ENCODE measurements at regions not wholly inside any gene's neighbourhood (a gene's known extent, or its start where the extent isn't known, plus 50 kb on each side); places are given as distances from the start of the nearest gene placed in this dataset.
"Not testable (repeated sequence)": the region's sequence is repeated elsewhere in the genome, so short reads cannot be mapped to it uniquely, and the experiment has no call there.

DNA sequence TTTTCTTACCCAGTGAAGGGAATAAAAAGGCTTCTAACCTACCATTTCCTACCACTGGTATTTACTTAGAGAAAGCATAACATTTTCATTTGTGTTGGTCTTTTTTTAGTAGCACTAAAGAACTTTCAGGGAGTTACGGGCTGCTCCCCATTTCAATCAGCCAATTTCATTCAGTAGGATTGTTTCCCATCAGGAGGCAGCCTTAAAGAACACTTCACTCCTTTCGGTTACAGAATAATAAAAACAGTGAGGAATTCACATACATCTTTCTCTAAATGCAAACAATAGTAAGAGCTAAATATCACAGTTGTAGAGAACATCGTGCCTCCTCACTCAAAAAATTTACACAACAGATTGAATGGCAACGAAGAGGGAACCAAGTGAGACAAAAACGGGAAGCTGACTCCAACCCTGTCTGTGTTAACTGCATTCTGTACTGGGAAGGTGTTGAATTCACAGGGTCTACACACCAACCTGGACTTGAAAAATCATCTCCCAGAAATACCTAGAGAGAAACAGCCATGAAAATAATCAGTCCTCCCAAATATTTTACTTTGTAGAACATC lies 55.5 kb upstream of the ABLIM1 start:
- H3K4me3 Mint-ChIP-seq (ENCODE audit: unreplicated experiment), result peak overlapping the region; percentile 61
- no peaks in the 10 kb centered on the region for H3K9me3 Mint-ChIP-seq (ENCODE audit: unreplicated experiment)
- peaks cover 64% of the 10 kb centered on the region for H3K4me1 Mint-ChIP-seq (ENCODE audit: unreplicated experiment)
- peak overlapping the region; percentile 93 for H3K27ac Mint-ChIP-seq (ENCODE audit: unreplicated experiment)
- no peaks in the 10 kb centered on the region for H3K36me3 Mint-ChIP-seq (ENCODE audit: unreplicated experiment)
- DNase-seq (ENCODE audit: extremely low spot score, unreplicated experiment), result no peak
- TF ChIP-seq, protein P1, sequence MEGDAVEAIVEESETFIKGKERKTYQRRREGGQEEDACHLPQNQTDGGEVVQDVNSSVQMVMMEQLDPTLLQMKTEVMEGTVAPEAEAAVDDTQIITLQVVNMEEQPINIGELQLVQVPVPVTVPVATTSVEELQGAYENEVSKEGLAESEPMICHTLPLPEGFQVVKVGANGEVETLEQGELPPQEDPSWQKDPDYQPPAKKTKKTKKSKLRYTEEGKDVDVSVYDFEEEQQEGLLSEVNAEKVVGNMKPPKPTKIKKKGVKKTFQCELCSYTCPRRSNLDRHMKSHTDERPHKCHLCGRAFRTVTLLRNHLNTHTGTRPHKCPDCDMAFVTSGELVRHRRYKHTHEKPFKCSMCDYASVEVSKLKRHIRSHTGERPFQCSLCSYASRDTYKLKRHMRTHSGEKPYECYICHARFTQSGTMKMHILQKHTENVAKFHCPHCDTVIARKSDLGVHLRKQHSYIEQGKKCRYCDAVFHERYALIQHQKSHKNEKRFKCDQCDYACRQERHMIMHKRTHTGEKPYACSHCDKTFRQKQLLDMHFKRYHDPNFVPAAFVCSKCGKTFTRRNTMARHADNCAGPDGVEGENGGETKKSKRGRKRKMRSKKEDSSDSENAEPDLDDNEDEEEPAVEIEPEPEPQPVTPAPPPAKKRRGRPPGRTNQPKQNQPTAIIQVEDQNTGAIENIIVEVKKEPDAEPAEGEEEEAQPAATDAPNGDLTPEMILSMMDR (IDR thresholded peaks at IDR 0.05), result no peak
- no peaks in the 10 kb centered on the region for H3K27me3 Mint-ChIP-seq (ENCODE audit: unreplicated experiment)

DNA sequence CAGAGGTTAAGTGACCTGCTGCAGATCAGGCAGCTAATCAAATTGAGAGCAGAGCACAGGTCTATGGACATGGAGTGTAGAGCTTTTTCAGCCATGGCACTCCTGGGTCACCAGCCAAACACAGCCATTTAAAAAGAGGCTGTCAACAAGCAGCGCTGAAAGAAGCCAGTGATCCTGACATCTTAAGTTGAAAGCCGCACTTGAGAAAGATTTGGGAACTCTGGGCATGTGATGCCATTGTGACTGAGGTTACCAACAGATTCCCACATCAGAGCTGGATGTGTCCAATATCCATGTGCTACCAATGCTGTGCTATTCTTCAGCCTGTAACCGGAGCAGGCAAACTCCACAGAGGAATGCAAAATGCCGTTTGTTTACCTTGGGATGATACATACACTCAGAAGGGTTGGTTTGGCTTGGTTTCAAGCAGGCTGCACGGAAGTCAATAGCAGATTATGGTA lies 56.2 kb upstream of the ABLIM1 start:
- Mint-ChIP-seq H3K27me3 (ENCODE audit: unreplicated experiment) (no peaks in the 10 kb centered on the region), H3K4me1 (ENCODE audit: unreplicated experiment) (peaks cover 57% of the 10 kb centered on the region), H3K4me3 (ENCODE audit: unreplicated experiment) (peak overlapping the region; percentile 61), H3K27ac (ENCODE audit: unreplicated experiment) (peak overlapping the region; percentile 93), H3K36me3 (ENCODE audit: unreplicated experiment) (no peaks in the 10 kb centered on the region), H3K9me3 (ENCODE audit: unreplicated experiment) (no peaks in the 10 kb centered on the region)
- TF ChIP-seq, protein P1 (IDR thresholded peaks at IDR 0.05), result no peak
- DNase-seq (ENCODE audit: extremely low spot score, unreplicated experiment), result no peak

DNA sequence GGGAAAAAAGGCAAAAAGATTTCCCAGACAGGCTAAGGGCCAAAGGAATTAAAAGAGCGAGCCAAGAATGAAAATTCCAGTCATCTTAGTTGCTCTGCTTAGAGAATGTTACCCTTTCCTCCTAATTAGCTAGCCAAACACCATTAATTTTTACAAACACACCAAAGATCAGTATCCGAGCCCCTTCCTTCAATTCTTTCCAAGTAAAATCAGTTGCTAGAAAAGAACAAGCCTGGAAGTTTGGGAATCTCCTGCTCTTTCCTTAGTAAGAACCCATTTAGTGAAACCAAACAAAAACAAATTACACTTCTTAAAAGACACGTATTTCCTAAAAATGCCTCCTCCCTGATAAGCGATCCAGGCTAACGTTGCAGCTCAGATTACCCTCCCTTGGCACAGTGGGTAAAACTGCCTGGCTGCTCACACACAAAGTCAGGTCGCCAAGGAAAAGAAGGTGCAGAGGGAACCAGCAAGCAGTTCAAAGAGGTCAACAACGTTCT lies 57.1 kb upstream of the ABLIM1 start:
- TF ChIP-seq, protein P1 (IDR thresholded peaks at IDR 0.05), result no peak
- no peaks in the 10 kb centered on the region for H3K36me3 Mint-ChIP-seq (ENCODE audit: unreplicated experiment)
- peaks cover 50% of the 10 kb centered on the region for H3K4me1 Mint-ChIP-seq (ENCODE audit: unreplicated experiment)
- DNase-seq (ENCODE audit: extremely low spot score, unreplicated experiment), result no peak
- H3K4me3 Mint-ChIP-seq (ENCODE audit: unreplicated experiment), result no peak overlapping the region
- H3K9me3 Mint-ChIP-seq (ENCODE audit: unreplicated experiment), result no peaks in the 10 kb centered on the region
- H3K27me3 Mint-ChIP-seq (ENCODE audit: unreplicated experiment), result no peaks in the 10 kb centered on the region
- peak overlapping the region; percentile 93 for H3K27ac Mint-ChIP-seq (ENCODE audit: unreplicated experiment)

DNA sequence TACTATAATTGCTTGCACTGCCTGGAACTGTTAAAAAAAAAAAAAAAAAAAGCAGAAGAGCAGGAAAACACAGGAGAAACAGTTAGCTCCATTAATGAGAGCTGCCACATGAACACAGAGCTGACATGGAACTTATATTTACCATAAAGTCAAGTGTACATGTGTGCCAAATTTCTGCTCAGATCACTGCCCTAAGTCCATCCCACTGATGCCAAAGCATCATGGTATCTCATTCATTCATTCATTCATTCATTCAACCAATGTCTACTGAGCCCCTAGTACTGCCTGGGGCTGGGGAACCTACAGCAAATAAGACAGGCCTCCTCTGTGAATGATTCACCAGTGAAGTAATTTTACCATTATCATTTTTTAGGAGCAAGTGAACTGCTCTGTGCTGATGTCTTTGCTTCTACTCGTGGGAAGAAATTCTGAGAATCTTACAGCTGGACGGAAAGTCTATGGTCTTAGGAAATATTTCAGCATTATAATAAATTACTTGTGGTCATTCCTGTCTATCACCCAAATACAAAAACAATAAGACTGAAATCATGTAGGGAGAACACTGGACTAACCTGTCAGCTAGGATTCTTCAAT lies 58.8 kb upstream of the ABLIM1 start:
- no peaks in the 10 kb centered on the region for H3K36me3 Mint-ChIP-seq (ENCODE audit: unreplicated experiment)
- no peak overlapping the region for H3K27ac Mint-ChIP-seq (ENCODE audit: unreplicated experiment)
- H3K27me3 Mint-ChIP-seq (ENCODE audit: unreplicated experiment), result no peaks in the 10 kb centered on the region
- H3K9me3 Mint-ChIP-seq (ENCODE audit: unreplicated experiment), result no peaks in the 10 kb centered on the region
- no peak for DNase-seq (ENCODE audit: extremely low spot score, unreplicated experiment)
- no peak overlapping the region for H3K4me3 Mint-ChIP-seq (ENCODE audit: unreplicated experiment)
- peaks cover 50% of the 10 kb centered on the region for H3K4me1 Mint-ChIP-seq (ENCODE audit: unreplicated experiment)
- TF ChIP-seq, protein P1 (IDR thresholded peaks at IDR 0.05), result no peak

DNA sequence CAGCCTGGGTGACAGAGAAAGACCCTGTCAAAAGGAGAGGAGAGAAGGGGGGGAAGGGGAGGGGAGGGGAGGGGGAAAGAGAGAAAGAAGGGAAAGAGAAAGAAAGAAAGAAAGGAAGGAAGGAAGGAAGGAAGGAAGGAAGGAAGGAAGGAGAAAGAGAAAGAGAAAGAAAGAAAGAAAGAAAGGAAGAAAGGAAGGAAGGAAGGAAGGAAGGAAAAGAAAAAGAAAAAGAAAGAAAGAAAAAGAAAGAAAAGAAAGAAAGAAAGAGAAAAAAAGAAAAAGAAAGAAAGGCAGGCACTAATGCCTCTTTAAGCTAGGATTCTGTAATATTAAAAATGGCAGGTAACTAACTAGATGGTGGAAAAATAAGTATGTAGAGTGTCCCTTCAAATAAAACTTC lies 59.8 kb upstream of the ABLIM1 start:
- not testable (repeated sequence) for H3K9me3 Mint-ChIP-seq (ENCODE audit: unreplicated experiment); DNase-seq (ENCODE audit: extremely low spot score, unreplicated experiment); H3K4me3 Mint-ChIP-seq (ENCODE audit: unreplicated experiment); H3K27me3 Mint-ChIP-seq (ENCODE audit: unreplicated experiment); H3K27ac Mint-ChIP-seq (ENCODE audit: unreplicated experiment); H3K36me3 Mint-ChIP-seq (ENCODE audit: unreplicated experiment)
- H3K4me1 Mint-ChIP-seq (ENCODE audit: unreplicated experiment), result peaks cover 44% of the 10 kb centered on the region

Measured in osteocyte (in vitro differentiated cells).